AG04450 (cell line): ENCODE measurements at regions not wholly inside any gene's neighbourhood (a gene's known extent, or its start where the extent isn't known, plus 50 kb on each side); places are given as distances from the start of the nearest gene placed in this dataset.

ENCODE experiments used
- CTCF ChIA-PET: fragments of 300-600, 350-600 bp; formaldehyde crosslinking; extraction: SDS; loops from one replicate; lab custom pipeline; 2022; ENCODE audit warnings: antibody characterized with exemption, inconsistent platforms; lab: Charles Lee
- POLR2A ChIA-PET: fragments of 350-600 bp; formaldehyde crosslinking; extraction: SDS; loops from one replicate; lab custom pipeline; 2021; ENCODE audit warnings: antibody characterized with exemption, inconsistent platforms; lab: Yijun Ruan, JAX
- DNase-seq: peaks from one replicate; pipeline ENCODE4 v3.0.0-alpha.2; 2011; ENCODE audit warnings: low read depth, low spot score
- H3K27ac ChIP-seq: one replicate; pipeline ENCODE4 v1.5.1; 2012; ENCODE audit warnings: low read depth, low read length, control low read depth
- H3K27me3 ChIP-seq: one replicate; pipeline ENCODE4 v1.6.0; 2012; ENCODE audit warnings: low read length; ENCODE audit not compliant: control insufficient read depth, insufficient read depth
- H3K4me3 ChIP-seq: 2 replicates; pipeline ENCODE4 v1.5.1; 2011; ENCODE audit warnings: mild to moderate bottlenecking, low read depth, low read length, control low read depth
- H3K9me3 ChIP-seq: 2 replicates; pipeline ENCODE4 v1.5.1; 2012; ENCODE audit warnings: low read length; ENCODE audit not compliant: control insufficient read depth, insufficient read depth
- TF ChIP-seq, protein P1 (sequence below): IDR thresholded peaks from 2 replicates; pipeline ENCODE4 v1.5.1; 2011; ENCODE audit warnings: low read depth, low read length, control low read depth, inconsistent platforms

DNA sequence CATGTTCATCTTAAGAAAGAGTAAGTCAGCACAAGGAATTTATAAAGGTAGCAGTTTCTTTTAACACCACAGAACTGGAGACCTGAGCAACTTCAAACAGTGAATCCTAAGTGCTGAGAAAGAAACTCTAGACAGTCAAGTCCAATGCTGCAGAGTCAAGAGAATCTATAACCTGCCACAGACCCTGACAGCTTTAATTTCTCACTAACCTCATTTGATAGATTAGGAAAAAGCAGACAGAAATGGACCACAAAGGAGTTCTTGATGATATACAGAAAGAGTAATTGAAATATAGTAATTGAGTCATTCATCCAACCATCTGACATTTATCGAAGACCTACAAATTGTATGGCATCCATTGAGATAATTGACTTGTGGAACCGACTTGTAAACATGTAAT, 847.0 kb downstream of the SORCS1 start:
- H3K27me3 ChIP-seq, result no peaks in the 10 kb centered on the region
- POLR2A ChIA-PET, result no interaction called here
- peaks cover 14% of the 10 kb centered on the region for H3K9me3 ChIP-seq
- no peak overlapping the region for H3K4me3 ChIP-seq
- TF ChIP-seq, protein P1, sequence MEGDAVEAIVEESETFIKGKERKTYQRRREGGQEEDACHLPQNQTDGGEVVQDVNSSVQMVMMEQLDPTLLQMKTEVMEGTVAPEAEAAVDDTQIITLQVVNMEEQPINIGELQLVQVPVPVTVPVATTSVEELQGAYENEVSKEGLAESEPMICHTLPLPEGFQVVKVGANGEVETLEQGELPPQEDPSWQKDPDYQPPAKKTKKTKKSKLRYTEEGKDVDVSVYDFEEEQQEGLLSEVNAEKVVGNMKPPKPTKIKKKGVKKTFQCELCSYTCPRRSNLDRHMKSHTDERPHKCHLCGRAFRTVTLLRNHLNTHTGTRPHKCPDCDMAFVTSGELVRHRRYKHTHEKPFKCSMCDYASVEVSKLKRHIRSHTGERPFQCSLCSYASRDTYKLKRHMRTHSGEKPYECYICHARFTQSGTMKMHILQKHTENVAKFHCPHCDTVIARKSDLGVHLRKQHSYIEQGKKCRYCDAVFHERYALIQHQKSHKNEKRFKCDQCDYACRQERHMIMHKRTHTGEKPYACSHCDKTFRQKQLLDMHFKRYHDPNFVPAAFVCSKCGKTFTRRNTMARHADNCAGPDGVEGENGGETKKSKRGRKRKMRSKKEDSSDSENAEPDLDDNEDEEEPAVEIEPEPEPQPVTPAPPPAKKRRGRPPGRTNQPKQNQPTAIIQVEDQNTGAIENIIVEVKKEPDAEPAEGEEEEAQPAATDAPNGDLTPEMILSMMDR, result no peak
- no peak for DNase-seq
- H3K27ac ChIP-seq, result no peak overlapping the region
- CTCF ChIA-PET, result no interaction called here

DNA sequence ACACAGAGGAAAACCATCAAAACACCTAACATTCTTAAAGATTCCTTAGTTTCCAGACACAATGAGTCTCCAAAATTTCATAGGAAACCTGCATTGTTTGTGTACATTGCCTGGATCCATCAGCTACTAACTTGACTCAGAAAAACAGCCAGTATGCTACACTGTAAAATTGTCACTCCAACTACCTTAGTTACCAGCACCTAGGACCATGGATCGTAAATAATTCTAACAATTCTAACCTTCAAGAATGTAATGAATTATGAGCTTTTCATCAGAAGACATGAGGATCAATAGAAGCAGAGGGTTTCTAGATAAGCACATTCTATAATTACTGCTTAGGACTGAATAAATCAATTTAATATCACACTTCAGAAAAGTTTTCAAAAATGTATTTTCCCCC, 851.5 kb downstream of the SORCS1 start:
- ChIA-PET POLR2A (no interaction called here), CTCF (no interaction called here)
- Histone ChIP-seq H3K27ac (no peak overlapping the region), H3K4me3 (no peak overlapping the region), H3K27me3 (no peaks in the 10 kb centered on the region), H3K9me3 (no peaks in the 10 kb centered on the region)
- DNase-seq, result no peak
- TF ChIP-seq, protein P1, result no peak

DNA sequence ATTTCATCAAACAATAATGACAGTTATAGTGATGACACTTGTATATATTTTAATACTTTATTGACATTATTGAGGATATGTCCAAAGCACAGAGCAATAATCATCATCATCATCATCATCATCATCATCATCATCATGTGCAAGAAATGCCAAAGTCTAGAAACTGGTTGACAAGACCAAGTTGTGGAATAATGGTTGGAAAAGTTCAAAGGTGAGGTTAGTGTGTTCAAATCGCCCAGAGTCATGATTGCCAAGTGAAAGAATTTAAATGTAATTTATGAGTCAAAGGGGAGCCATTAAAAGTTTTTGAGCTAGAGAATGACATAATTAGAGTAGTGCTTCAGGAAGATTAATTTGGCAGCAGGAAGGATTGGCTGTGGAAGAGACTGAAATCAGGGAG, 852.4 kb downstream of the SORCS1 start:
- H3K27ac ChIP-seq, result no peak overlapping the region
- no peaks in the 10 kb centered on the region for H3K27me3 ChIP-seq
- CTCF ChIA-PET, result no interaction called here
- H3K4me3 ChIP-seq, result no peak overlapping the region
- H3K9me3 ChIP-seq, result no peaks in the 10 kb centered on the region
- TF ChIP-seq, protein P1, result no peak
- no peak for DNase-seq
- POLR2A ChIA-PET, result no interaction called here

- Histone ChIP-seq H3K9me3 (no peaks in the 10 kb centered on the region), H3K27ac (no peak overlapping the region), H3K4me3 (no peak overlapping the region), H3K27me3 (no peaks in the 10 kb centered on the region)
- DNase-seq, result no peak
- ChIA-PET POLR2A (no interaction called here), CTCF (no interaction called here)
- TF ChIP-seq, protein P1, result no peak
Measured at GRCh38 chr10:106311590-106311989, 852.9 kb downstream of the SORCS1 start.

- no peak overlapping the region for H3K4me3 ChIP-seq
- no peak for DNase-seq
- H3K27ac ChIP-seq, result no peak overlapping the region
- no peaks in the 10 kb centered on the region for H3K9me3 ChIP-seq
- TF ChIP-seq, protein P1, result no peak
- no peaks in the 10 kb centered on the region for H3K27me3 ChIP-seq
- CTCF ChIA-PET, result no interaction called here
- POLR2A ChIA-PET, result no interaction called here
Measured at GRCh38 chr10:106310596-106310995, 853.9 kb downstream of the SORCS1 start.
